Esophagus muscularis mucosa (tissue), 3 donors: ENCODE measurements at regions not wholly inside any gene's neighbourhood (a gene's known extent, or its start where the extent isn't known, plus 50 kb on each side); places are given as distances from the start of the nearest gene placed in this dataset.

Experiments used
- EP300 ChIP-seq: sonication (generic); formaldehyde crosslinking; IDR thresholded peaks from one replicate; pipeline ENCODE4 v1.6.1; 2017; ENCODE audit warnings: antibody characterized with exemption
- TF ChIP-seq, protein P1 (sequence below), 3 experiments: fragments of 200-600 bp in 2 of 3; fragments of 450-650 bp in 1 of 3; sonication (generic) in 2 of 3; IDR thresholded peaks; one replicate each; pipeline ENCODE4 v1.5.1; 2017 to 2019; ENCODE audit warnings: antibody characterized with exemption in 3 of 3, mild to moderate bottlenecking in 2 of 3, moderate library complexity in 1 of 3

DNA sequence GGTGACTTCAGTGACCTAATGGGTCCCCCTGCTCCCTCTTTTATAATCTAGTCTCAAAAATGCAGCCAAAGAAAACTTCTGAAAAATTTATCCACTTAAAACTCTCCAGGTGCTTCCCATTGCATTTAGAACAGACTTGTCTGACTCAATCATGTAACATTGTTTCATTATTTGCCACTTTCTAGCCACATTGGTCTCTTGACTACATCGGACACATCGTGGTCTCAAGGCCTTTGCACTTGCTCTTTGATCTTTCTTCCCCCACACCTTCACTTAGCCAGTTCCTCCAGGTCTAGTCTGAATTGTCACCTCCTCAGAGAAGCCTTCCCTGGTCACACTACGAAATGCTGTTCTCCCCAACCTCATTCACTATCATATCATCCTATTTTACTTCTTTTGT is 97.0 kb upstream of the E2F8 start:
- TF ChIP-seq, protein P1, sequence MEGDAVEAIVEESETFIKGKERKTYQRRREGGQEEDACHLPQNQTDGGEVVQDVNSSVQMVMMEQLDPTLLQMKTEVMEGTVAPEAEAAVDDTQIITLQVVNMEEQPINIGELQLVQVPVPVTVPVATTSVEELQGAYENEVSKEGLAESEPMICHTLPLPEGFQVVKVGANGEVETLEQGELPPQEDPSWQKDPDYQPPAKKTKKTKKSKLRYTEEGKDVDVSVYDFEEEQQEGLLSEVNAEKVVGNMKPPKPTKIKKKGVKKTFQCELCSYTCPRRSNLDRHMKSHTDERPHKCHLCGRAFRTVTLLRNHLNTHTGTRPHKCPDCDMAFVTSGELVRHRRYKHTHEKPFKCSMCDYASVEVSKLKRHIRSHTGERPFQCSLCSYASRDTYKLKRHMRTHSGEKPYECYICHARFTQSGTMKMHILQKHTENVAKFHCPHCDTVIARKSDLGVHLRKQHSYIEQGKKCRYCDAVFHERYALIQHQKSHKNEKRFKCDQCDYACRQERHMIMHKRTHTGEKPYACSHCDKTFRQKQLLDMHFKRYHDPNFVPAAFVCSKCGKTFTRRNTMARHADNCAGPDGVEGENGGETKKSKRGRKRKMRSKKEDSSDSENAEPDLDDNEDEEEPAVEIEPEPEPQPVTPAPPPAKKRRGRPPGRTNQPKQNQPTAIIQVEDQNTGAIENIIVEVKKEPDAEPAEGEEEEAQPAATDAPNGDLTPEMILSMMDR (IDR thresholded peaks at IDR 0.05) = no peak
- no peak for TF ChIP-seq EP300
